NCI-H446 (cell line): ENCODE measurements at regions not wholly inside any gene's neighbourhood (a gene's known extent, or its start where the extent isn't known, plus 50 kb on each side); places are given as distances from the start of the nearest gene placed in this dataset.

ENCODE experiments used
- DNase-seq, 2 experiments: peaks; one replicate each; lab custom pipeline; 2025; lab: John Stamatoyannopoulos, UW

DNA sequence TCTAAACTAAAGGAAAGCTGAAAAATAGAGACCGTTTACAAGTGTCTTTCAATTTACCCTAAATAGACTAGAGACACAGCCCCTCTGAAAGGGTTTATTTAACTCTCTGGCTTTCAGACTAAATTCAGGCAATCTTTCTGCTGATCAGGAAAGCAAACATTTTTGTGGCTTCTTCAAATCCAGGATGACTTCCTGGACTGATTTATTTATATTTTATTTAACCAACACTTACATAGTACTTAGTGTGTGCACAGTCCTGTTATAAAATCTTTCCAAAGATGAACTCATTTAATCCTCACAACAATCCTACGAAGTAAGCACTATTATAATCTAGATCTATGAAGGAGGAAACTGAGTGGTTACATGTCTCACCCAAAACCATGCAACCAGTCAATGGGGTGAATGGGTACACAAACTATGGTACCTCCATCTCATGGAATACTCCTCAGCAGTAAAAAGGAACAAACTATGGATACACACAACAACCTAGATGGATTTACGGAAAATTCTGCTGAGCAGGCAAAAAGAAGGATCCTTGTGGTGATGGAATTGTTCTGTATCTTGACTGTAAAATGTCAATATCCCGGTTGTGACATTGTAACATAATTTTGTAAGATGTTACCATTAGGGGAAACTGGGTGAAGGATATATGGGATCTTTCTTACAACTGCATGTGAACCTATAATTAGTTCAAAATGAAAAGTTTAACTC, 64.1 kb upstream of the MAMLD1 start:
- no peak for DNase-seq

GRCh38 chrX:150299579-150299978, 63.5 kb upstream of the MAMLD1 start:
- no peak for DNase-seq

DNA sequence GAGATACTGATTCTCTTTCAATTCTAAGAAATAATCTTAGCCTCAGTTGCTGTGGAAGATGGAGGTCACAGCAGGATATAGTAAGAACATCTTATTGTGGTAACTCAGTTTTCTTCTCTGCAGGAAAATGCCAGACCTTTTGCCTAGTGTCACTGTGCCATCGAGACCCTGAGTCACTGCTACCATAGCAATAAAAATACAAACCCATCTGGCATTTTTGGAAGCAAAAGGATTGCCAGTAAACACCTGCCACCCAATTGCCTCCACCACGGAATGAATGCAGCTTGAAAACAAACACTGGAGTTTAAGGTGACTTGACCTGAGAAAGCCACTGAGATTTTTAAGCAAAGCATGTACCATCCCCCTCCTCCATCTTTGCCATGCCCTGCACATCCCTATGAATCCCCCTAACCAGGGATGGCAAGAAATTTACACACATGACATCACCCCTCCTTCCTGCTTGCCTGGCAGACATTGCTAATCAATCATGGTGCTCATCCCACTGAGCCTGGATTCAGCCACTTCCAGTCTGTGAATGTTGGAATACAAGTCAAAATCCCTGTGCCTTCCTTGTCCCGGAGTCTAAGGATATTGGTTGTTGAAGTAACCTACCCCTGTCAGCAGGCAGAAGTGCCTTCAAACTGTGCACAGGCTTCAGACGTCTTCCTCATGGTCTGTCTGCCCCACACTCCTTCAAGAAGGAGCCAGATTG, 59.6 kb upstream of the MAMLD1 start:
- DNase-seq = no peak

DNA sequence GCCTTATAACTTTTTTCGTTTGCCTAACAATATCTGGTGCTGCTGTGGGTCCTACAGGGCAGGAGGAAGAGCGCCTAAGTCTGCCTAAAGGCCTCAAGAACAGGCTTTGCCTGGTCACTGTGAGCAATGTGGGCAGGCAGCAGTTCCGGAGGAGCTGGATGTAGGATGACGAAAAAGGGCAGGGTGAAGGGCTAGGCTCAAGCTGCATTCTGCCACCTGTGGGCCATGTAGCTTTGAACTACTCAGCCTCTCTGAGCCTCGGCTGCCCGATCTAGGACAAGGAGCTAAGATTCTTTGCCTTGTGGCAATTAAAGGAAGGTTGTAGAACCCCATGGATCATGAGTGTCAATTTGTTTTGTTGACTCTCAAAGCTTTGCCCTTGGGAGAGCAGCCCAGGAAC, 57.1 kb upstream of the MAMLD1 start:
- DNase-seq = no peak

DNA sequence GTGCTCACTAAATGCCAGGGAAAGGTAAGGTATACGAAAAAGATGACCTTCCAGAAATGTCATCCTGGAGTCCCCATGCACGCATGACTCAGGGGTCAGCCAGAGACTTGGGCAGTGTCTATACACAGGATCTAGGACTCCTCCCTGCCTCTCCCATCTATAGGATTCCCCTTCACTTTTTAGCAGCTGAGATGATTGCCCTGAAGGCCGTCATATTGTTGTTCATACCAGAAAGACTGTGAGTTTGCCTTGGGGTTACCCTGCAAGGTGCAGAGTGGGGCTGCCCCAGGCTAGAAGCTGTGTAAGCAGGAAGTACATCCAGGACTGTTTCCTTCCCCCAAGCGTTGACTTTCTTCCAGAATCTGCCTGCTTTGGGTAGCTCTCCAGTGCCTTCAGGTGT, 55.1 kb upstream of the MAMLD1 start:
- DNase-seq = no peak

- DNase-seq = no peak
These were observed 54.5 kb upstream of the MAMLD1 start for GRCh38 chrX:150308532-150309157.

DNA sequence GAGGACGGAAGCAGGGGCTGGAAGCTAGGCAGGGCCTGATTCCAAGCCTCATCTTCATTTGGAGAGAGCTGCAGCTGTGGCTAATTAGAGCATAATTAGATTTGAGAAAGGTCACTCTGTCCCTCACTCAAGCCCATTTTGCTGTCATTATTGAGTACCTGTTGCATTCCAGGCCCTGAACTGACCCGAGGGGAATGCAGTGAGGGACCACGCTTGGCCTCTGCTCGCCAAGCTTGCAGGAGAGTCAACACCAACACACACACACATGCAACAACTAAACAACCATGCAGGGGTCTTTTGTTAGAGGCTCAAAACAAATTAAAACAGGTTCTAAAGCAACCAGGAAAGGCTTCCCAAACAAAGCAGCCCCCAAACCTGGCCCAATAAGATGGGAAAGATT, 52.7 kb upstream of the MAMLD1 start:
- no peak for DNase-seq

DNA sequence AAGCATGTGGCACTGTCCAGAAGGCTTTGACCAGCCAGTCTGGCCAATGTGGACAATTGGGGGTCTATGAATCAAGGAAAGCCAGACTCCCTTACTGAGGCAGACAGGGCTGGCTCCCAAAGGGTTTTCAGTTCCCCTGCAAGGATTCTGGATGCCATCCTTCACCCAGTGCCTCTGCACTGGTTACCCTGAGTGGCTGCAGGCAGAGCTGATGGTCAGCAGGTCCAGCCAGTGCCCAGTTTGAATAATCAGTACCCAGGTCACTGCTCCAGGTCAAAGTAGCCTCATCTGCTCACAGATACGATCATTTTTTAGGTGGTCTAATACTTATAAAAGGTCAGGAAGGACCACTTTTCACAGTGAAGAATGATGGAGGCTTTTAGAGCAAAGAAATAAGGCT, 52.2 kb upstream of the MAMLD1 start:
- no peak for DNase-seq

DNA sequence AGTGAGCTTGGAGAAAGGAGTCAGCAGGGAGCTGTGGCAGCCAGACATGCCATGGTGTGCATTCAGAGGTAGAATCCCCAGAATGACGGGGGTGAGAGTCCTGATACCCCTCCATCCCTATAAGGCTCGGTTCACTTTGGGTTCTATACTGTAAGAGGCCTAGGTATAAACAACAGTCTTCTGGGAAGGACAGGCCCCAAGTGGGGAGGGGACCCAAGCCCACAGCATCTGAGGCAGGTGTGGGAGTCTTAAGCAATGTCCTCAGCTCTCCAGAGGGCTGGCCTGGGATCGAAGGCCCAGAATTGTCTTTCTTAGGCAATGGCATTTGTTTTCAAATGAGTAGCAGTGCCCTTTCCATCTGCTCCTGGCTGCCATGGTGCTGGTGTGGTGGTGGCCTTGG, 50.2 kb upstream of the MAMLD1 start:
- no peak for DNase-seq
